Psoas muscle (tissue), 7 donors: ENCODE measurements at regions not wholly inside any gene's neighbourhood (a gene's known extent, or its start where the extent isn't known, plus 50 kb on each side); places are given as distances from the start of the nearest gene placed in this dataset.

Experiments used
- ATAC-seq, 4 donors: fragments of 200-7000 bp; cut with Tn5 transposase; one replicate each; pipeline ENCODE4 v1.9.1; 2020; ENCODE audit warnings: moderate library complexity in 3 of 4, mild to moderate bottlenecking in 2 of 4
- DNase-seq, 2 donors: peaks; one replicate each; pipeline ENCODE4 v3.0.0-alpha.2; 2020
- H3K27ac ChIP-seq: fragments of 200-600 bp; one replicate; pipeline ENCODE4 v1.8.0; 2022
- H3K27me3 ChIP-seq, 3 donors: fragments of 200-600 bp in 1 of 3; one replicate each; pipeline versions ENCODE4 v1.6.1 to v1.8.0; 2013 to 2022; ENCODE audit warnings: low read length in 2 of 3, mild to moderate bottlenecking in 2 of 3, moderate library complexity in 1 of 3; ENCODE audit not compliant: insufficient read depth in 3 of 3
- H3K36me3 ChIP-seq, 2 donors: fragments of 200-600 bp in 1 of 2; one replicate each; pipeline versions ENCODE4 v1.6.1 to v1.8.0; 2013 to 2022; ENCODE audit warnings: low read depth in 1 of 2, mild to moderate bottlenecking in 1 of 2, moderate library complexity in 1 of 2; ENCODE audit not compliant: insufficient read depth in 1 of 2
- H3K4me1 ChIP-seq: fragments of 200-600 bp; one replicate; pipeline ENCODE4 v1.8.0; 2022
- H3K4me3 ChIP-seq: fragments of 200-600 bp; one replicate; pipeline ENCODE4 v1.8.0; 2022; ENCODE audit warnings: mild to moderate bottlenecking
- H3K9me3 ChIP-seq: fragments of 200-600 bp; one replicate; pipeline ENCODE4 v1.8.0; 2022
- CTCF ChIP-seq: fragments of 200-600 bp; IDR thresholded peaks from one replicate; pipeline ENCODE4 v1.8.0; 2022; ENCODE audit warnings: antibody characterized with exemption
- WGBS, 3 donors: extraction: QIAGEN DNeasy Blood & Tissue Kit; methylation state at CpG; one replicate each; pipeline versions ENCODE4 v1.1.6 to v1.1.7; 2013; 5-methylcytosine and 5-hydroxymethylcytosine counted together
- intact Hi-C, 2 donors: fragments of 100-400 bp; cut with DNase I; formaldehyde crosslinking; loops; one replicate each; pipeline versions ENCODE4 v1.11.0 to v1.14.2; 2022
- donor health status: healthy with polysubstance abuse.
- donor health status: DM: no; HTN: no; CAD: no; lungs with moderate emphysema.
- donor health status: Bipolar disorder and iron deficiency.
- donor health status: healthy.
- donor health status: DM: yes; HTN: yes; CAD: no.
- donor health status: DM: no; HTN: no; CAD: no.
- donor health status: DM: yes; HTN: yes; CAD: no.

GRCh38 chr1:215466361-215466760, 100.7 kb upstream of the KCTD3 start:
- H3K36me3 ChIP-seq = no peaks in the 10 kb centered on the region
- DNase-seq (no peak), ATAC-seq (no peak)
- intact Hi-C loops = no loop called here
- H3K4me3 ChIP-seq = no peak overlapping the region
- H3K27me3 ChIP-seq = no peaks in the 10 kb centered on the region
- no peak overlapping the region for H3K27ac ChIP-seq
- no peaks in the 10 kb centered on the region for H3K4me1 ChIP-seq
- no peaks in the 10 kb centered on the region for H3K9me3 ChIP-seq
- 75 to 86% (median 80%) methylated on average over 3 of the region's 3 CpGs for WGBS, 3 donors
- TF ChIP-seq CTCF = no peak

GRCh38 chr1:215471463-215471862, 95.6 kb upstream of the KCTD3 start:
- no peaks in the 10 kb centered on the region for H3K9me3 ChIP-seq
- H3K36me3 ChIP-seq = no peaks in the 10 kb centered on the region
- WGBS, 3 donors = 92 to 97% (median 96%) methylated on average over 2 of the region's 2 CpGs
- no peak overlapping the region for H3K4me3 ChIP-seq
- no peaks in the 10 kb centered on the region for H3K4me1 ChIP-seq
- H3K27me3 ChIP-seq = no peaks in the 10 kb centered on the region
- H3K27ac ChIP-seq = no peak overlapping the region
- ATAC-seq = no peak
- TF ChIP-seq CTCF = no peak
- intact Hi-C loops = no loop called here
- DNase-seq = no peak

DNA sequence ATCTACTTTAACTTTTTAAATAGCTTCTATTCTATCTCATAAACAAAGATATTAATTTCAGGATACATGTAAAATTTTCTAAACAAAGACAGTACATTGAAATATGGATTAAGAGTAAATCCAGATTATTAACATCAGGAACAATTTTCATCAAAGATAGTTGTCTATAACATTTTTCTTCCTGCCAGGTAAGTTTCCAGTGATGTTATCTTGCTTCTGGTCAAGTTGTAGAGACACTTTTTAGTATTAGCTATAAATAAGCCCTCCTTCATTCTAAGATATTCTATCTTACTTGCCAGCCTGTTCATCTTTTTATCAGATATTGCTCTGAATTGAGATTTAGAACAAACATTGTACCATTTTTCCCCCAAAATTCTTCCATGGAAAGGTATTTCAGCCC, 94.4 kb upstream of the KCTD3 start:
- H3K27me3 ChIP-seq = no peaks in the 10 kb centered on the region
- DNase-seq (no peak), ATAC-seq (no peak)
- no peaks in the 10 kb centered on the region for H3K36me3 ChIP-seq
- no peak overlapping the region for H3K27ac ChIP-seq
- H3K4me3 ChIP-seq = no peak overlapping the region
- H3K9me3 ChIP-seq = no peaks in the 10 kb centered on the region
- H3K4me1 ChIP-seq = no peaks in the 10 kb centered on the region
- intact Hi-C loops = no loop called here
- TF ChIP-seq CTCF = no peak

DNA sequence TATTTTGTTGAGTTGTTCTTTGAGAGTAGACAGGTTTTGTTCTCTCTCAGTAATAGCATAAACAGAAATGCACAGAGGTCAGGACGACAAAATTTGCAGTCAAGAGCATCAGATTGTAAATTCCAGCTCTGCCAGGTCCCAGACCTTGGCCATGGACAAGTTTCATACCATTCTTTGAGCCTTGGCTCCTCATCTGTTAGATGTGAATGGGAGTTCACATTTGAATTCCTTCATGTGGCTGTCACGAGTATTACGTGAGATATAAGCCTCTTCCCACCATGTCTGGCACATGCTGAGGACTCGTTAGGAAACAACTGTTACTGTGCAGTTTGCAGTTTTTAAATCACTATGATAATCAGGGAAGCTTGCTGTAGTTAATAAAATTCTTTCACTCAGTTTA, 93.2 kb upstream of the KCTD3 start:
- no peak overlapping the region for H3K4me3 ChIP-seq
- ATAC-seq = no peak
- H3K36me3 ChIP-seq = no peaks in the 10 kb centered on the region
- no peak for DNase-seq
- H3K9me3 ChIP-seq = no peaks in the 10 kb centered on the region
- WGBS, 3 donors = 32 to 44% (median 33%) methylated on average over 4 of the region's 4 CpGs
- TF ChIP-seq CTCF = no peak
- intact Hi-C loops = no loop called here
- no peaks in the 10 kb centered on the region for H3K4me1 ChIP-seq
- H3K27ac ChIP-seq = no peak overlapping the region
- no peaks in the 10 kb centered on the region for H3K27me3 ChIP-seq

DNA sequence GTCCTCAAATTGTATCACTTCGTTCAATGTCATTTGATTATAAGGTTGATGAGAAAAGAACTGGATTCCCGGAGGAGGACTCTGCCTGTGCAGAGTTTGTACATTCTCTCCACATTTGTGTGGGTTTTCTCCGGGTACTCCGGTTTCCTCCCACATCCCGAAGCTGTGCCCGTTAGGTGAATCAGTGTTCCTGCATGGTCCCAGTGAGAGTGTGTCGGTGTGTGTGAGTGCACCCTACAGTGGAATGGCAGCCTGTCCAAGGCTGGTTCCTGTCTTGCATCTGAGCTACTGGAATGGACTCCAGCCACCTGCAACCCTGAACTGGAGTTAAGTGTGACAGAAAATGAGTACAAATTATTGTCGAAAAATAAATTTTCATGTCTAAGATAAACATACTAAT, 92.2 kb upstream of the KCTD3 start:
- ATAC-seq = no peak
- Histone ChIP-seq H3K27me3 (no peaks in the 10 kb centered on the region), H3K36me3 (no peaks in the 10 kb centered on the region), H3K4me1 (no peaks in the 10 kb centered on the region), H3K4me3 (no peak overlapping the region), H3K27ac (no peak overlapping the region), H3K9me3 (no peaks in the 10 kb centered on the region)
- no peak for TF ChIP-seq CTCF
- 89 to 94% (median 92%) methylated on average over 8 of the region's 8 CpGs for WGBS, 3 donors
- intact Hi-C loops = no loop called here
- no peak for DNase-seq
